ENCODE measurements at regions not wholly inside any gene's neighbourhood (a gene's known extent, or its start where the extent isn't known, plus 50 kb on each side); places are given as distances from the start of the nearest gene placed in this dataset.

- no peak for DNase-seq (ENCODE audit: low read depth)
These were observed 178.6 kb downstream of the MYCN start for GRCh38 chr2:16118611-16119590.

DNA sequence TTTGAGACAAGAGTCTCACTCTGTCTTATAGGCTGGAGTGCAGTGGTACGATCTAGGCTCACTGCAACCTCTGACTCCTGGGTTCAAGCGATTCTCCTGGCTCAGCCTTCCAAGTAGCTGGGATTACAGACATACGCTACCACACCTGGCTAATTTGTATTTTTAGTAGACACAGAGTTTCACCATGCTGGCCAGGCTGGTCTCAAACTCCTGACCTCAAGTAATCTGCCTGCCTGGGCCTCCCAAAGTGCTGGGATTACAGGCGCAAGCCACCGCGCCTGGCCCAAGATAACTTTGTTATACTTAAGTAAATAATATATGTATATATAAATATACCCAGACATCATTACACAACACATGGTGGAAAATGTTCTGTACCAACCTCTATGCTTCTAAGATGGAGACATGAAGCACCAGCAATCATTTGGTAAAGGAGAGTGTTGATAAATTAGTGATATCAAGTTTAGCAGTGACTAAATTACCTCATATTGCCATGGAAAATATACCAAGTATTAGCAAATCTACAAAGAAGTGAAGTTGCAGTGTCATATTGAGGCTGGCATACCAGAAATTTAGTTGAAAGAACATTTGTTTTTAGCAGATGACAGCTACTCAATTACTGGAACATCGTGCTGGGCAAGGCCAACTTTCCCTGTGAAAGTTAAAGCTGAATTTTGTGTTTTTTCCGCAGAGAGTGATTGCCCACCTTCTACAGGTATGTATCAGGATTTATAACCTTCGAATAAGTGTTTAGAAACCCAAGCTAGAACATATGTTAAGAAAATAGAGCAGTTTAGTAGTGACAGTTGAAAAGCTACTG, 177.7 kb downstream of the MYCN start:
- DNase-seq (ENCODE audit: low read depth), result no peak

DNA sequence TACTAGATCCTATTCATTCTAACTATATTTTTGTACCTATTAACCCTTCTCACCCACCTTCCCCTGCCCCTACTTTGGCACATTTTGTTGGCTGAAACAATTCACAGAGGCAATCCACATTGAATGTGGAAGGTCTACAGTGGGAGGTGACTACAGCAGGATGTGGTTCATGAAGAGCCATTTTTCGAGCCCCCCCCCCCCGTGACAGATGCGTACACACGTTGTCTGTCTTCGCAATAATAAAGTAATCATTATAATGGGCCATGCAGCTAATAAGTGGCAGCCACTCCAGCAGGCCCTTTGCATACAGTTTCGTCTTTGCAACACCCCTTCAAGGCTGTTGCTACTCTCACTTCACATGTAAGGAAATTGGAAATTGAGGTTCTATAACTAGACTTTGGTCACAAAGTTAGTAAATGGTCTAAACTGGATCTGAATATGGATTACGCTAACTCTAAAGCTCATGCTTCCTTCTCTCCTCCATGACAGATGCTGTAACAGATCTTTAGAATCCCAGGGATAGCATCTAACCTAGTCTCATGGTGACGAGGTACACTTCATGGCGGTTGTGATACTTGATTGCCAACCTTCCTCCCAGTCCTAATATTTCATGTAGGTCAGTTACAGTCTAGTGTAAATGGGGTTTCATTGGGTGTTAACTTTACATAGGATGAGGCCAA, 176.8 kb downstream of the MYCN start:
- no peak for DNase-seq (ENCODE audit: low read depth)

- DNase-seq (ENCODE audit: low read depth), result no peak
These were observed 175.8 kb downstream of the MYCN start for GRCh38 chr2:16115881-16116830.

- DNase-seq (ENCODE audit: low read depth), result no peak
These were observed 174.9 kb downstream of the MYCN start for GRCh38 chr2:16115291-16115690.

GRCh38 chr2:16114836-16115235, 174.5 kb downstream of the MYCN start:
- DNase-seq (ENCODE audit: low read depth), result no peak

GRCh38 chr2:16114070-16114469, 173.7 kb downstream of the MYCN start:
- DNase-seq (ENCODE audit: low read depth), result no peak

GRCh38 chr2:16113568-16113967, 173.2 kb downstream of the MYCN start:
- no peak for DNase-seq (ENCODE audit: low read depth)

DNA sequence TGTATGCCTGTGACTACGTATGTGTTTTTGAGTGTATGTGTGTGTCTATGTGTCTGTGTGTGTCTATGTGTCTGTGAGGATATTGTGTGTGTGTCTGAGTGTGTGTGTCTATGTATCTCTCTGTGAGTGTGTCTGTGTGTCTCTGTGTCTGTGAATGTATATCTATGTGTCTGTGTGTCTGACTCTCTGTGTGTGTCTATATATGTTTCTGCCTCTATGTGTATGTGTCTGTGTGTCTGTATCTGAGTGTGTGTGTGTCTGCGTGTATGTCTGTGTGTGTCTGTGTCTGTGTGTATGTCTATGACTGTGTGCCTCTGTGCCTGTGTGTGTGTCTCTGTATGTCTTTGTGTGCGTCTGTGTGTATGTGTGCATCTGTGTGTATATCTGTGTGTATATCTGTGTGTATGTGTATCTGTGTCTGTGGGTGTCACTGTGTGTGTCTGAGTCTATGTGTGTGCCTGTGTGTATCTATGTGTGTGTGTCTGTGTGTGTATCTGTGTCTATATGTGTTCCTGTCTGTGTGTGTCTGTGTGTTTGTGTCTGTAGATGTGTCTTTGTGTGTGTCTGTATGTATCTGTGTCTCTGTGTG, 172.7 kb downstream of the MYCN start:
- DNase-seq (ENCODE audit: low read depth), result no peak

DNA sequence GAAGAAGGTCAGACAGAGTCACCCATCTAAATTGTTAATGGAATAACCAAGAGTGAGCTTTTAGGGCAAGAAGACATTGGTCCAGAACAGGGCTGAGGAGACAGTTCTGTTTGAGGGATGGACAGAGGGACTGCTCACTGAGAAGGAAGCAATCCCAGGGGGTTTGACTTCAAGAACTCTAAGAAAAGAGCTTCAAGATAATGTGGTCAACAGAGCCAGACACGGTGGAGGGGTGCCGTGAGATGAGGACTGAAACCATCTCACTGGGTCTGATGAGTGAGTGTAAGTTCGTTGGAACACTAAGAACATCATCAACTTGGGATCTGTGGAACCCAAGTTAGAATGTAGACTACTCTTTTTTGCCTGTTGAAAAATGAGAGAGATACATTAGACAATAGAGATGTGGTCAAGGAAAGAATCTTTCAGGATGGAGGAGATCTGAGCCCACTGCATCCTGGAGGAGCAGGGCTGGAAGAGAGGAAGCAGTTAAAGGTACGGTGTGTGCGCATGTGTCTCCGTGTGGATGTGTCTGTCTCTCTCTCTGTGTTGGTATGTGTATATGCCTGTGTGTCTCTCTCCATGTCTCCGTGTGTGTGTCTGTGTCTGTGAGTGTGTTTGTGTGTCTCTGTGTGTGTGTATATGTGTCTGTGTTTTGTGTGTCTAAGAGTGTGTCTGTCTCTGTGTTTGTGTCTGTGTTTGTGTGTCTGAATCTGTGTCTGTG, 172.1 kb downstream of the MYCN start:
- DNase-seq (ENCODE audit: low read depth), result no peak

- DNase-seq (ENCODE audit: low read depth), result no peak
These were observed 171.5 kb downstream of the MYCN start for GRCh38 chr2:16111838-16112210.

DNA sequence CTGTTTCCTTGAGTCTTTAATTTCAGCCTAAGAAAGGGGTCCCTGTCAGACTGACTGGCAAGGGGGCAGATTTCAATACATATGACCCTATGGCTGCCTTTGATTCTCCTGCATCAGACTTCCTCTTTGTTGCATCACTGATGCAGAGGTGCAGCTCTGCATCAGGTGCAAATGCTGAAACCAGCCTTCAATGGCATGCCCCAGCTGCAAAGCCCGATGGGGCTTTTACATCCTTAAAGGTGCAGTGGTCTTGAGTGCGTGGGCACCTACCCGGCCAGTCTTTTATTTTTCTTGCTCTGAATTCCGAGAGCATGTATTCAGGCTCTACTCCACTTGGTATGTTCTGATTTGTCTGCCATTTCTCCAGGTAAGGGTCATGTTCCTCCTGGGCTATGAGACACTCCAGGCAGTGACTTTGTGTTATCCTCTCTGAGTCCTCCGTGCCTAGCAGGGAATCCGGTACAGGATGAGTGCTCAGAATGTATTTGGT, 169.5 kb downstream of the MYCN start:
- DNase-seq (ENCODE audit: low read depth), result no peak

GRCh38 chr2:16109368-16109820, 169.0 kb downstream of the MYCN start:
- no peak for DNase-seq (ENCODE audit: low read depth)

DNA sequence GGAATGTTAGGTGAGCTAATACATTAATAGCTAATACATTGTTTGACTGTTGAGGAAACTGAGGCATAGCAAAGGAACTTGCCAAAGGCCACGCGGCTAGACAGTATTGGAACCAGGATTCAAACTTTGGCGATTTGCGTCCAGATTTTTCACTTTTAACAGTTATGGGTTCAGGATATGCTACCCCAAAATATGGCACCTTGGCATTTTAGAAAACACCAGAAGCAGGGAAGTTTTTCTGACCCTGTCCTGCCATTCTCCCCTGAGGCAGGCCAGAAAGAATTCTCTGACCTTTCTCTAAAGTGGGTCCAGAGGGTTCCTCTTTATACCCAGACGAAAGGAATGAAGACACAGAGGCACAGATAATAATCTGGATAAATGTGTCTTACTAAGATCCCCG, 166.9 kb downstream of the MYCN start:
- no peak for DNase-seq (ENCODE audit: low read depth)

DNA sequence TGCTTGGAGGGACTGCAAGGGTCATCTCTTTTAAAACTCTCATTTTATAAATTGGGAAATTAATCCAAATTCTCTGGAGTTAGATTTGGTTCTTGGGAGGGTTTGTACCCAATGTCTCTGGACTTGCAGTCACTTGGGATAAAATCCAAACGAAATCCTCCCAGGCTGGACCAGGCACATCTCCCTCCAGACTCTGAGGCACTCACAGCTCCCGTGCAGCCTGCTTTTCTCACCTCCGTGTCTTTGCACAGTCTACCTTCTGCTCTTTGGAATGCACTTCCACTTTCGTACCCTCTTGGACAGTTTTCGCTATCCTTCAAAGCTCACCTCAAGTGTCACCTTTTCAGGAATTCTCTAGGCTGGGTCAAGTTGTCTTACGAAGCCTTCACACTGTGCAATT, 166.3 kb downstream of the MYCN start:
- no peak for DNase-seq (ENCODE audit: low read depth)

- no peak for DNase-seq (ENCODE audit: low read depth)
These were observed 165.4 kb downstream of the MYCN start for GRCh38 chr2:16105669-16106281.

DNA sequence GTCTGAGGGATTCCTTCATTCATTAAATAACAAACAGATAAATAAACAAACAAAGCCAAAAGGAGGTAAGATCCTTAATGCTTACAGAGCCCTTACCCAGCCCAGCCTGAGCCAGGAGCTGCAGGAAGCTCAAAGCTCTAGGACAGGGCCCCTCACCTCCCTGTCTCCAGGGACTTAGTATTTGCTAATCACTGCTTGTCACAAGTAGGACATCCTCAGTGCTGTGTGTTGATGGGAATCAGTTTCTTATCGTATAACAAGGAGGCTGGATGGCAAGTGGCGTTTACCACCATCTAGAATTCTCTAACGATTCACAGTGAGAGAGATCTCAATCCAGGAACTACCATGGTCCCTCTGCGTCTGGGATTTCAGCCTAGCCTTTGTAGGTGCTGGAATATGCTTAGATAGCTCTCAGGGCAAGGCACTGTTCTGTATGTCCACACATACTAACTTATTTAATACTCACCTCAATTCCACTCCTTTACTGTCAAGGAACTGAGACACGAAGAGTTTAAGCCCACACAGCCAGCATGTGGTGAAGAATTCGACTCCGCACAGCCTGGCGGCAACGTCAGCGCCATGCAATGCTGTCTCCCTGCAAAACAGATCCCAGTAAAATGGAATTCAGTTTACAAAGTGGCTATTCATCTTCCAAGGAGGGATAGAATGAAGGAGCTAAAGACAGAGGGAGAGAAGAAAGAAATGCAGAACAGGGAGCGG, 164.8 kb downstream of the MYCN start:
- no peak for DNase-seq (ENCODE audit: low read depth)

- DNase-seq (ENCODE audit: low read depth), result no peak
These were observed 164.1 kb downstream of the MYCN start for GRCh38 chr2:16104315-16104948.

Data from activated T-helper 1 cell treated with Interleukin-2 at 50 U/mL for 16 hours (primary cell).